Ecto neural progenitor cell (in vitro differentiated cells): ENCODE measurements at regions not wholly inside any gene's neighbourhood (a gene's known extent, or its start where the extent isn't known, plus 50 kb on each side); places are given as distances from the start of the nearest gene placed in this dataset.

Experiments
- DNase-seq: peaks from one replicate; pipeline ENCODE4 v3.0.0-alpha.2; 2018; ENCODE audit warnings: low spot score

DNA sequence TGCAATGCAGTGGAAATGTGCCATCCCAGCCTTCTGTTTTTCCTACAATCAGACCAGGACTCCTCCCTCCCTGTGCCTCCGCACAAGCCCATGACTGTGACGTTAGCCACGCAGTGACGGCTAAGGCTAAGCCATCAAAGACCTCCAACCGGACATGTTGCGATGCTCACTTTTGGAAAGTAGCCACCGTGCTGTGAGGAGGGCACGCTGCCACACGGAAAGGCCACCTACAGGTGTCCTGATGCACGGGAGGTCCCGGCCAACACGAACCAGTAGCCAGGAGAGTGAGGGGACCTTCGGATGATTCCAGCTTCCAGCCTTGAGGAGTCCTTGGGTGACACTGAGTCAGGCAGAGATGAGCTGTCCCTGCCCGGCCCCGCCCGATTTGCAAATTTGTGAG lies 53.9 kb downstream of the FOXL1 start:
- DNase-seq: no peak

DNA sequence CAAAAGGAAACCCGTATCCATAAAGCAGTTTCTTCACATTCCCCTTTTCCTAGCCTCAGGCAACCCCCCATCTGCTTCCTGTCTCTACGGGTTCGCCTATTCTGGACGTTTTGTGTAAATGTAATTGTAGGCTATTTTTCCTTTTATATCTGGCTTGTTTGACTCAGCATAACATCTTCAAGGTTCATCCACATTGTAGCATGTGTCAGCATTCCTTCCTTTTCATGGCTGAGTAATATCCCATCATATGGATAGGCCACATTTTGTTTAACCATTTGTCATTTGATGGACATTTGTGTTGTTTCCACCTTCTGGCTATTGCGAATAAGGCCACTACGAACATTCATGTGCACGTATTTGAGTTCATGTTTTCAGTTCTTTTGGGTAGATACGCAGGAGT lies 54.6 kb downstream of the FOXL1 start:
- no peak for DNase-seq

DNA sequence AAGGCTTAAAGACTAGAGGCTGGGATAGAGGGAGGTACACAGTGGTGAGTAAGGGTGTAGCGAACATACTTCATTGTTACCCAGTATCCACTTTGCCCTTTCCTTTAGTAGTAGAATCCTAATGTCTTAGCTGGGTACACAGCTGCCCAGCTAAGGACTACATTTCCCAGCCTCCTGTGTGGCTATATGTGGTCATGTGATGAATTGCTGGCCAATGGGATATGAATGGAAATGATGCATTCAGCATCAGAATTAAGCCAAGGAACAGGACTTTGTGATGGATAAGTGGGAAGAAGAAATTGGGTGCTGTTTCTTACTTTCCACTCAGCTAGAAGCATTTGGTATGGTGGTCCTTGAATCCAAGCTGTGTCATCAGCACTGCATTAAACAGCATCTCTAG lies 55.9 kb downstream of the FOXL1 start:
- DNase-seq: no peak

DNA sequence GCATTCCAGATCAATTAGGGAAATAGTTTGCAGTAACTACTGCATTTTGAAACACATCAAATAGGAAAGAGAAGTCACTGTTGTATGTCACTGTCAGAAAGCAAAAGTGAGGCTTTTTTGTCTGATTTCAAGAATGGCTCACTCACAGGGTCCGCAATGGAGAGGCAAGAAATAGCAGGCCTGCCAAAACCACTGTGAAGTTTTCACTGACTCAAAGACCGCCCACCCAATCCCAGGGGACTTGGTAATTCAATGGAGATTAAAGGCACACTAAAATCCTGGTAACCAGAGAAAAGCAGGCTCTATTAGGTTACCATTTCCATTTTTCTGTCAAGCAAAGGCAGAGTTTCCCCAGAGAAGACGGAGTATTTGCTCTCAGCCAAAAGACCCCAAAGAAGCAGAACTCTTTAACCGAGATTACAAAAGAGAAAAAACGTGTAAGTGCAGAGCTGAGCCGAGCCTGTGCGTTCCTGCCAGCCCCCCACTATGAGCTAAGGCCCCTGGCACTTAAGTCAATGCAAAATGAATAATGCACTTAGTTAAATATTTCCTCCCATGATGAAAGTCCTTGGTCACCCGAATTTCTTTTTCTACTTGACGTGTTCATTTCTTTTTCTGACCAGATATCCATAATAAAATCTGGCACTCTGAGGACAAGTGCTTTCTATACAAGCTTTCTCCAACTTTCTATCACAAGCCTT lies 57.0 kb downstream of the FOXL1 start:
- DNase-seq: no peak

DNA sequence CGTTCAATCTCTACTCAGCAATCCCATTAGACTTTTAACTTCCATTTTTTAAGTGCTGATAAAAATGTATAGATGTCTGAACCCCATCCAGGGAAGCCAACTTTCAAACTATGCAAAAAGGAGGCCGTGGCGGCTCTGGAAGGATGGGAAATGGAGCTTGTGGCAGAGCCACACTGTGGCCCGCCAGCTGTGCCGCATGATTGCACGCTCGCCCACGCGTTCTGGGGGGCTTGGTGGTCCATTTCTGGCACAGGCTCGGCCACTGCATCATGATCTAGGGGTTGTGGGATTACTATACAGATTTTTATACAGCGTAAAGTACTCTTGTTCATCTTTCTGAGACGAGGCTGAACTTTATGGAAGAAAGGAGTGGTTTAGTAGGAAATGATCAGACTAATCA lies 57.6 kb downstream of the FOXL1 start:
- DNase-seq: no peak

DNA sequence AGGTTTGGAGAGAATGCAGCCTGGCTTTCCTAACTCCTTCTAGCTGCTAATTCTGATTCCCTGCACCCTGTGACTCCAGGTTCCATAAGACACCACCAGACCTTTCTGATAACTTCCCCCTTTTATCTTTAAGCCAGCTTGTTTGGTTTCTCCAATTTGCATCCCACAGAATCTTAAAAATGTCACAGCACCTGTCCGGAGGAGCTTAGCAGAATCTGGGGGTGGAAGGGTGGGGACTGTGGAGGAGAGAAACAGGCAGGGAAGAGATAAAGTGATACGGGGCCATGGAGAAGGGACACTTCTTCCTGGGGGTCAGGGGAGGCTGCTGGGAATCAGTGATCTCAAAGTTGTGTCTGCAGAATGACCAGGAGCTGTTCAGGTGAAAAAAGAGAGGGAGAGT lies 59.4 kb downstream of the FOXL1 start:
- DNase-seq: no peak

DNA sequence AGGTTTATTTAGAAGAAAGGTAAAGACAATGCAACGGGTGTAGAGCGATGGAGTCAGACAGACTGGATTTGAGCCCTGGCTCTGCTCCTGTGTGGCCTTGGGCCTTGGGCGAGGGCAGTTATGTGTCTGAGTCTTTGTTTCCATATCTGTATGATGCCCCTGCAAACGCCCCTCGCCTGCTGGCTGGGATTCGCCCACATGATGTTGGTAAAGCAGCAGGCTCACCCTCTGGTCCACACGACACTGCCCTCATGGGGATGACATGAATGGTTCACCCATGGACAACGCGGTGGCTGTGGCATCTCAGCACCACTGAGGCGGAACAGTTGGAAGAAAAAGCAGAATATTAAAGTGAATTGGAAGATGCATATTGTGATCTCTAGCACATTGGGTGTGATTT lies 60.3 kb downstream of the FOXL1 start:
- no peak for DNase-seq

DNA sequence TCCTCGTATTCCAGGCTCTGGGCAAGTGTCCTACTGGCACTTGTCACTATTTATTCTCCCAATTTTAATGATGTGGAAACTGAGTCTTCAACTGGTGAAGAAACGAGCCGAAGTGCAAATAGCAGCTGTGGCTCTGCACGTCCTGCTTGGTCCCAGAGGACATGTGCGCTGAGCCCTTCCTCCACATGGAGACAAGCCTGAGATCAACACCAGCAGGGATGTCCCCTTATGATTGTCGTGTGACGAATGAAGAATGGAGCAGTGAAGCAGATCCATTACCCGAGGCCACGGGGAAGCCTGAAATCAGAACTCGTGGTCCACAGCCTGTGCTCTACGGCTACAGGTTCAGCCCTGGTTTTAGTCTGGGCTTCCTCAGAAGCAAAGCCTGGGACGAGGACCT lies 61.0 kb downstream of the FOXL1 start:
- DNase-seq: no peak

DNA sequence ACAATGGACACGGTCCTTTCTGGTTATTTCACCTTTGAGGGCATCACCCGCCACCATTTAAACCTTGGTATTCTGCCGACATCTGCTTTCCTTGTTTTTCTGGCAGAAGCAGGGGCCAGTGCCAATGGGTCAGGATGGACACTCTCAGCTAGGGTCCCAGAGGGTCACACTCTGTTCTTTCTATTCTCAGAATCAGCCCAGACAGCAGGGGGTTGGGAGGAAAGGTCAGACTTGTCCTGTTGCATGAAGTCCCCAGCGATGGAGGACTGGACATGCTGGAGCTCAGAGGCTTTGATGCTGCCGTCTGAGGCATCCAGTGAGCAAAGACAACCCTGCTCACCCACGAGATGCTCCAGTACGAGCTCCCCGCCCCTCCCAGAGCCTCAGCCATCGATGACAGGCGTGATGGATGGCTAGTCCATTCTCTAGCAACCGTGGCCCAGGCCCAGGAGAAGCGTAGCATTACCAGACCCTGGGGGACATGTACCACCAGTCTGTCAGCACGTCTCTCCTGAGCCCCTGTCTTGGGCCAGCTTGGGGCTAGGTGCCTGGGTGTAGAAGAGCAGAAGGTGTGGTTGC lies 62.0 kb downstream of the FOXL1 start:
- DNase-seq: no peak

DNA sequence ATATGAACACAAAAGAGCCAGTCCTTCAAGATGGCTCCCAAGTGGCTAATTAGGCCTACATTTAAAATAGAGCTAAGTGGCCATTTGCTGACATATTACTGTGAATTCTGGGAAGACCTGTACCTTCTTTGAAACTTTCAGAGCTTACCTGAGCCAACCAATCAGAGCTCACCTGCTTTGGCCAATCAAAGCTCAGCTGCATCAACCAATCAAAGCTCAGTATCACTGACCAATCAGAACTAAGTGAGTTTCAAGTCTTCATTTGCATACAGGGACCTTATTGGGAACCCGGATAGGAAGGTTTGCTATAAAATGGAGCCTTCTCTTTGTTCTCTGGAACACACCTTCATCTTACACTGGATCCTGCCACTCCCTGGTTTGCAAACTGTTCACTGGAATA lies 63.7 kb downstream of the FOXL1 start:
- no peak for DNase-seq

DNA sequence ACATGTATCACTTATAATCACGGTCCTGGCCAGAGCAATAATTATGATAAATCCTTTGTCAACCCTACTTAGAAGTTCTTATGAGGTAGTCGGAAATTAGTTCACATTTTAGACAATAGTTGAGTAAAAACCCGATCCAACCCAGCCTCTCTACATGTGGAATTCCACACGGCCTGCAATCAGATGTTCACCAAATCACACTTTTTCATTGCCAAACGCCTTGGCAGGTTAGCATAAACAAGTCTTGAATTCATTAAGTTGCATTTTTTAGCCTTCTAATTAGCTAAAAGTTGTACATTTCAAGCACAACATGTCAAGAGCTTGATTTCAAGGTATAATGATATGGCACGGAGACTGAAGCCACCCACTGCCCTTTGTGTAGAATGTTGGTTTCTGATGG lies 65.3 kb downstream of the FOXL1 start:
- no peak for DNase-seq

DNA sequence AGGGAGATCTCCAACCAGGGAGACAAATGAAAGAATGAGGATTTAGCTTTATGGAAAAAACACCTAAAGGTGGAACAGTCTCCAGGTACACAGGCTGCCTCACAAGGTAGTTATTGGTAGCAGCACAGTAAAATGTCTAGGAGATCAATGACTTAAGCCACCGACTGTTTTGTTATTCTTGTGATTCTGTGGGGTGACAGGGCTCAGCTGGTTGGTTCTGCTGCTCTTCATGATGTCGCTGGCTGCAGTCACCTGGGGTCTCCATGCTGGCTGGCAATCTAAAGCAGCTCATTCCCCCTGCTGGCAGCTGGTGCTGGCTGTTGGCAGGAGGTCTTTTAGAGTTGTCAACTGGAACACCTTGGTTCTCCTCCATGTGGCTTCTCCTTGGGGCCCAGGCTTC lies 69.2 kb downstream of the FOXL1 start:
- no peak for DNase-seq

DNA sequence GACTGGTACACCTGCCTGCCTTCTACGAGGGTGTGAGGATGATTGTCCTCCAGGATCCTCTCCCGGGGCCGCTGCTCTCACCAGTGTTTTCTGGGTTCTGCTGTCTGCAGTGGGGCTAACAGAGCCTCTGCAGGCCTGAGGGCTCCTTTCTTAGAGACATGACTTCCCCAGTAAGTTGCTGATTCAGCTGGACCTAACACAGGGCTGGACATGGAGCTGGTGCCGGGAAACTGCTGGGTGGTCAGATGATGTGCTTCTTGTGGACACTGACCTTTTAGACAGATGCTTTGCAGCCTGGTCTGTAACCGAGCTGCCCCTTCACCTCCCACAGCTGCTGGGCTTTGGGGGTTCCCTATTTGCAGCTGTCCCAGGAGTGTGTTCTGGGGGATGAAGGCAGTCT lies 71.5 kb downstream of the FOXL1 start:
- no peak for DNase-seq

DNA sequence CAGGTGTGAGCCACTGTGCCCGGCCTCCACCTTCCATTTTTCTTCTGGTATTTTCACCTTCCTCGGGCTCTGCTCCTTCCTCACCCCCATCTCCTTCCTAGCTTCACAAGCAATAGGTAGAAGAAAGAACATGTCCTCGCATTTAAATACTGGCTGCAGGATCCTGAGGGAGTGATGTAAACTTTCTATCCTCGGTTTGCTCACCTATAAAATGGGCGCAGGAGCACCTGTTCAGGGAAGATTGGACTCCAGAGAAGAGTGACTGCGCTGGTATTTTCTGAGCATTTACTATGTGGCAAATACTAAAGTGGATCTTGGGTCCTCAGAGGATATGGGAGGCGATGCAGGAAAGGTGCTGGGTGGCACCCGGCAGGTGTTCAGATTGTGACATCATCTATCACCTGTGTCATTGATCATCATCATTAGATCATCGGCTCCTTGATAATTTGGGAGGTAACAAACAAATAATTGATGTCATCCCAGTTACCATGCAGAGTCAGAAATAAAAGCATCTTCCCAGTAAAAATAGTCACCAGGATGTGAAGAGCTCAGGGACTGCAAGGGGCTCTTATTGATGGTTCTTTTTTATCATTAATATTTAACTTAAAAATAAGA lies 72.8 kb downstream of the FOXL1 start:
- DNase-seq: no peak

DNA sequence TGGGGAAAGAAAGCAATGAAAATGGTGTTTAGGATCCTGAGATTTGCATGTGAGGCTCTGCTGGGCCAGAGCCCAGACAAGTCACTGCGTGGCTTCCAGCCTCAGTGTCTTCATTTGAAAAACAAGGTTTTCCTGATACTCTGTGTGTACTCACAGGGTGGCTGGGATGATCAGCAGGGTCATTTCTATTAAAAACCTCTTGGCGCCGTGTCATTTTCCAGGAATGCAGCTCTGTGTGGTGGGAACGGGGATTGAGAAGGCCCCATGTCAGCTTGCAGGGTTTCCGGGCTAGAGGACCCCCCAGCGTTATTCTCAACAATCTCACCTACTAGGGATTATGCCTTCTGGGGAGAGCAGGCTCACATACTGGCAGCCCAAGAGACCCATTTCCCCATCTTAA lies 73.5 kb downstream of the FOXL1 start:
- DNase-seq: no peak

DNA sequence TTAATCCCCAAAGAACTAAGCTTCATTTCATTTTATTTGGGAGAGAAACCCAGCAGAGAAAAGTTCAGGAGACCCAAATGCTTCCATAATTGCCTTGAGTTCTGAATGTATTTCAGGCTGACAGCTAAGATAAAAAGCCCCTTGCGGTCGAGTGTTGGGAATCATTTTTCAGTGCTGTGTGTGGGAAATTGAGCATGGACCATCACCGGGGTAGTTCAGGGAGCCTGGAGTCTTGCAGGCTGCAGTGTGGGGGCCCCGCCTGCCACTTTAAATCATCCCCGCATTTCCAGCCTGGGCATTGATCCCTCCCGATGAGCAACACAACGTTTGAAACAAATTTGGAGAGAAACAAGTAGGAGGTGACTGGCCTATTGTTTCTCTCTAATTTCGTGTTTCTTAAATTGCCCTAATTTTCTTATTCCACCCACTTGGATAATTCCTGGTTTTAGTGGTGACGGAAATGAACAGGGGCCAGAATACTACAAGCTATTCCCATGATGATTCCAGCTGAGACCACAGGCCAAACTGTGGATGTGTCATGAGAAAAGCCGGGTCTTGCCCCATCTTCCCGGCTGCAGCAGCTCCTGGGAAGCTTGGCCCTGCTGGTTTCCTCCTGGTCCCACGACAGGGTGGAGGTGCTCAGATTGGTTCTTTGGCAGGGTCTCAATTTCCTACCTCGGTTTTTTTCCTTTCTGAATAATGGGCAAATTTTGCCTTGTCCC lies 75.1 kb downstream of the FOXL1 start:
- no peak for DNase-seq

DNA sequence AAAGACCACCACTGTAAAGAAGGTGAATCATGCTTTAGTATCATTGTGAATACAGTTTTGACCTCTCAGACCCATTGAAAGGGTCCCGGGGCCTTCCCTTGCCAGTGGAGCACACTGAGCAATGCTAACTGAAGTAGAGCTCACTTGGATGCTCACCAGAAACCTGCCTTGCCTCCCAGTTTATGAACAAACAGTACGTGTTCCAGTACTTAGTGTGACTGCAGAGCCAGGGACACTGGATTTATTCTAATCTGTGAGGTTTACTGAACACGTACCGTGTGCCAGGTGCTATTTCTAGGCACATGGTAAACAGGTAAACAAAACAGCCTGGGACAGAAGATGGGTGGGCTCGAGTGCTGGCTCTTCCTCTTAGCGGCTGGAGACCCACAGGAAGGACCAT lies 79.6 kb downstream of the FOXL1 start:
- DNase-seq: no peak

DNA sequence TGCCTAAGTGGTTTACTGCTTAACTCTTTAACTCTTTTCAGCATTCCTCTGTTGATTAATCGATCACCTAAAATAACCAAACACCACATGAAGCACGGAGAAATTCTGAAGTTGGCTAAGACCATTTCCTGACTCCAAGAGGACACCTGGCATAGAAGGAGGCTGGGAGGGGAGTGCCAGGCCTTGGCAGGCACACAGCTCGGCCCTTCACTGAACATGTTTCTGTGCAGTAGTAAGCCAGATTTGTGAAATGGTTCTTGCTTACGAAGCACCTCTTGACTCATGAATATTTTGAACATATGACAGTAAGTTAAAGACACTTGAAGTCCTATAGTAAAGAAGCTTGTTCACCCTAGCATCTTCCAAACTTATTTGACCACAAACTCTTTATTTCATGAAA lies 82.3 kb downstream of the FOXL1 start:
- no peak for DNase-seq

DNA sequence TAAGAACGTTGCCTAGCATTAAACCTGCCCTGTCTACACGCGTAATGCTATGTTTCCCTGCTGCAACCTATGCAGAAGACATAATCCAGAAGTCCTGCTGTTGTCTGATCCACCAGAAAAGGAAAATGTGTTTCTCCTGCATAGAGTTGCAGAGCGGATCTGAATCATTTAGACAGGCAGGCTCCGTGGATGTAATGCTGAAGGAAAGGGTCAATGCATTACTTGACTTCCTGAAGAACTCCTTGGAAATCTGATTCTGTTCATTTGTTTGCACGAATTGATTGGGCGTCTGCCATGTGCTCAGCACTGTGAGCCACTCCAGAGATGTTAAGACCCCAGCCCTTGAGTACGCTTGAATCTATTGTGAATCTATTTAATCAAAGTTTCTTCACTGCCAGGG lies 83.4 kb downstream of the FOXL1 start:
- DNase-seq: no peak

DNA sequence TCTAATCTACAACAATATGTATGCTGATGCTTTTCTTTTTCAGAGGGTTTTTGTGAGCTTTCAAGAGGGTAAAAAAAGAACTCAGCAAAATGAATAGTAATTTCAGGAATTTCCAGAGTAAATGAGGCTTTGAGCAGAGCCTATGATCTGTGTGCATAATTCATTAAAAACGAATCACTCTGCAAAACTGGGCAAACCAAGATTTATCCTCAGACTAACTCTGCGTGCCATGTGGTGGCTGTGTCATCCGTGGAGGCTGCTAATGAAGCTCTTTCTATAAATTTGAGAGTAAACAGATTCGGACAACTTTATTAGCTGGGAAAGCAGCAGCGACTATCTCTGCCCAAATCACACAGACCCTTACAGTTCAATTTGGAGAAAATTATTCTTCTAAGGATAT lies 83.8 kb downstream of the FOXL1 start:
- no peak for DNase-seq

DNA sequence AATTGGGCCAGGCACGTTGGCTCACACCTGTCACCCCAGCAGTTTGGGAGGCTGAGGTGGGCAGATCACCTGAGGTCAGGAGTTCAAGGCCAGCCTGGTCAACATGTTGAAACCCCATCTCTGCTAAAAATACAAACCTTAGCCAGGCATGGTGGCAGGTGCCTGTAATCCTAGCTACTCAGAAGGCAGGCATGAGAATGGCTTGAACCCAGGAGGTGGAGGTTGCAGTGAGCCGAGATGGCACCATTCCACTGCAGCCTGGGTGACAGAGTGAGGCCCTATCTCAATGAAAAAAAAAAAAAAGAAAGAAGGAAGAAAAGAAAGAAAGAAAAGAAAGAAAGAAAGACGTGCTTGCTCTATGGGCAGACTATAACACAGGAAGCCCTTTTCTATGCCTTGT lies 84.4 kb downstream of the FOXL1 start:
- no peak for DNase-seq

DNA sequence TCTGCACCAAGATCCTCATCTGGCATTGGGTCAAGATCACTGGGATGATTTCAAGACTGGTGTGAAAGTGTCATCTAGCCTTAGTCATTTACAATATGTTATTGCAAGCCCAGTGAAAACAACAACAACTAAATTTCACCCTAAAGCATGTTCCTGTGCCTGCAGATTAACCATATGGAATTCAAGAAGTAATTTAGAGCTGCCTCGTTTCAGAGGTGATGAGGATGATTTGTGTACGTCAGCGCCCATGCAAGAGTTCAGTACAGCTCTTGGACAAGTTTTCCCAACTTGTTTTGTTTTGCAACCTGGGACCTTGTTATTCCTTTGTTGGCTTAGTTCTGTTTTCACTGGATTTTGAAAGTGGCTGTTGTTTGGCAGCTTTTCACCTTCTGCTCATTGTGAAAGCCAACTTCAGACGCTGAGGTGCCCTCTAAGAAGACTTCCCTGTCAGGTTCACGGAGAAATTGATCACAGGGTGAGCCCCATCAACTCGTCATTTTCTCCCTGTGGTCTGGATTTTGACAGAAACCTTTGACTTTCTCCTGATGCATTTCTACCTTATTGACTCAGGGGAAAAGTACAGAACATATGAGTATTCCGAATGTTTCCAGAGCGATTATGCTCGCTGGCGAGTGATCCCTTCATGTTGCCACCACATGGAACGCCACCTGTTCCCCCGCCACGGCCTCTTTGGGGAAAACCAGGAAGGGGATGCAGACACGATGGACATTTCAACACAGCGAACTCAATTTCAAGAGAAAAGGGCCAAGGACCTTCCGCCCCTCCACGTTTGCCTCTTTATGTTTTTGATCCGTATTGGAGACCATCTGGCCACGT lies 85.6 kb downstream of the FOXL1 start:
- DNase-seq: no peak
